Activated CD8-positive, alpha-beta memory T cell treated with anti-CD3 and anti-CD28 coated beads for 36 hours (primary cell): ENCODE measurements at regions not wholly inside any gene's neighbourhood (a gene's known extent, or its start where the extent isn't known, plus 50 kb on each side); places are given as distances from the start of the nearest gene placed in this dataset.

Source experiments
- CTCF ChIA-PET: fragments of 350-600 bp; sonication (Branson Sonifier 250); formaldehyde crosslinking; loops from one replicate; lab custom pipeline; 2021; ENCODE audit warnings: antibody characterized with exemption; lab: Charles Lee
- POLR2A ChIA-PET: fragments of 350-600 bp; sonication (Branson Sonifier 250); formaldehyde crosslinking; loops from one replicate; lab custom pipeline; 2021; ENCODE audit warnings: antibody characterized with exemption; lab: Charles Lee

- CTCF ChIA-PET: no interaction called here
These were observed 356.5 kb downstream of the CBLL2 start for GRCh38 chrX:22629105-22629725.

DNA sequence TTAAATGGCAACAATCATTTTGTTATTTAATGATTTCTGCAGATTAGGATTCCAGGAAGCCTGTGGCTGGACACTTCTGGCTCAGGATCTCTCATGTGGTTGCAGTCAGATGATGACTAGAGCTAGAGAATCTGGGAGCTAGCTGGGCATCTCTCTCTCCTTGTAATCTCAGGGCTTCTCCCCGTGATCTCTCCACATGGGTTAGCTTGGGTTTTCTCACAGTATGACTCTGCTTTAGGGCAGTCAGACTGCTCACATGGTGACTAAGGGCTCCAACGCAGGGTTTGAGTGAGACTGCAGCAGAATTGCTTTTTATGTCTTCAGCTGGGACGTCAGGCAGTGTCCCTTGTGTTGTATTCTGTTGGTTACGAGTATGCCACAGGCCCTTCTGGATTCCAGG lies 361.4 kb downstream of the CBLL2 start:
- POLR2A ChIA-PET: no interaction called here
- CTCF ChIA-PET: no interaction called here

More at GRCh38 chrX:22629105-22629725, 356.5 kb downstream of the CBLL2 start:
- POLR2A ChIA-PET: no interaction called here

GRCh38 chrX:22634751-22635150 lies 362.0 kb downstream of the CBLL2 start:
- ChIA-PET CTCF (no interaction called here), POLR2A (no interaction called here)

GRCh38 chrX:22648281-22648680 lies 351.5 kb upstream of the DDX53 start:
- CTCF ChIA-PET: no interaction called here

DNA sequence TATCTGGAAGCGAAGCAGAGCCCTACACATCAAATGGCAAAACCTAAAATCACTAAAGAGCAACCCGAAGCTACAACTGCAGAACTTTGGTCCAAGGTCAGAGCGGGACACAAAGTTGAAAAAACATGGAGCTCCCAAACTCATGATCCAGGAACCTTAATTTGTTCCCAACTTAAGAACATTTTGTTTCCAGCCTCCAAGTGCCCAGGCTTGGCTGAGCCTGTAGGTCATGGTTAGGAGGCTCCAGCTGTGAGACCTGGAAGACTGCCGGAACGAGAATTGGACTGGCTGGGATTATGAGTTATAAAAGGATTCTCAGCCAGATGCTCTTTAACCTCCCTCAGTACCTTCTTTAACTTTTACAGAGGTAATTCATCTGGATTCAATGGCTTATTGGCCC lies 349.1 kb upstream of the DDX53 start:
- ChIA-PET POLR2A (no interaction called here), CTCF (no interaction called here)

More at GRCh38 chrX:22648281-22648680, 351.5 kb upstream of the DDX53 start:
- POLR2A ChIA-PET: no interaction called here

GRCh38 chrX:22652596-22652995 lies 347.2 kb upstream of the DDX53 start:
- CTCF ChIA-PET: no interaction called here
- POLR2A ChIA-PET: no interaction called here

DNA sequence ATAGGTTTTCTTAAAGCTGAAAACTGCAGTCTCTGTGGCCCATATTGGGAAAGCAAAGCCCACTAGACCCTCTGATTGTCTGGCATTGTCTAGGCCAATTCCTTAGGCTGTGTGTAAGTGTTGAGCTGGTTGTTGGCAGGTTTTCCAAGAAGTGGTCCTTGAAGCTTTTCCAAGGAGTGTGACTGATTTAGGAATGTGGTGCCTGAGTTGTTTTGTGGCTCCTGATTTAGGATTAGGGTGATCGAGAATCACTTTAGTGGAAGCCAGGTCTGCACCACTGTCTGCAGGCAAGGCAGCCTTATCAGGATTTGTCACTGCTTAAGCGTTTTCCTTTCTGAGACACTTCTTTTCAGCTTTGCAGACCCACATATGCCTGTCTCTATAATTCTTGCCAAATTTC lies 339.0 kb upstream of the DDX53 start:
- CTCF ChIA-PET: no interaction called here
- POLR2A ChIA-PET: no interaction called here

DNA sequence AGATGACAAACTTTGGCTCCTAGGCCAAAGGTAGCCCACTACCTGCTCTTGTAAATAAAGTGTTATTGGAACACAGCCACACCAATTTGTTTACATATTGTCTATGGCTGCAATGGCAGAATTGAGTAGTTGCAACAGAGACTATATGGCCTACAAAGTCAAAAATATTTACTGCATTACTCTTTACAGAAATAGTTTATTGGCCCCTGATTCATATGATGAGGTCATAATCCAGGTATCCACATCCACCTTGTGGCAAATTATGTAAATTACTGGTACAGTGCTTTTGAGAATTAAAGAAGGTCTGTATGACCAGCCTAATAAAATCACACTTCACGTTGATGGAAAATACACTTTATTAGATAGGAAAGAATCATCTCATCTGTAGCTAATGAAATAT lies 337.0 kb upstream of the DDX53 start:
- ChIA-PET CTCF (no interaction called here), POLR2A (no interaction called here)

DNA sequence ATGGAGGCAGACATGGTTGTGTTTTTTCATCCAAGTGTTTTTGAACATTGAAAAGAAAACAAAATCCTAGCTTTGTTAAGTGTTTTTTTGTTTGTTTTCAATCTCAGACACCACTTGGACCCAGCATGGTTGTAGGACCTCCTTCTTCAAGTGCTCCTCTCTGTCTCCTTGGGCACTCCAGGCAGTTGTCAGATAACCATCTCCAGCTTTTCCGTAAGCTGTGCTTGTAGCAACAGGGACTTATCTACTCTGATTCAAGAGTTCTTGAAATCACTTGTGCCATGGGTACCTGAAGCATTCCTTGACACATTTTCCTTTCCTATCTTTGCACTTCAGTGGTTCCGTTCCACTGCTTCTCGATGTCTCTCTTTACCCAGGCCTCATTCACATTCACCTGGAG lies 334.9 kb upstream of the DDX53 start:
- POLR2A ChIA-PET: no interaction called here

GRCh38 chrX:22665818-22666217 lies 333.9 kb upstream of the DDX53 start:
- POLR2A ChIA-PET: no interaction called here
- CTCF ChIA-PET: no interaction called here

More for the DNA sequence above, 334.9 kb upstream of the DDX53 start:
- CTCF ChIA-PET: no interaction called here

GRCh38 chrX:22666441-22666840 lies 333.3 kb upstream of the DDX53 start:
- ChIA-PET CTCF (no interaction called here), POLR2A (no interaction called here)

DNA sequence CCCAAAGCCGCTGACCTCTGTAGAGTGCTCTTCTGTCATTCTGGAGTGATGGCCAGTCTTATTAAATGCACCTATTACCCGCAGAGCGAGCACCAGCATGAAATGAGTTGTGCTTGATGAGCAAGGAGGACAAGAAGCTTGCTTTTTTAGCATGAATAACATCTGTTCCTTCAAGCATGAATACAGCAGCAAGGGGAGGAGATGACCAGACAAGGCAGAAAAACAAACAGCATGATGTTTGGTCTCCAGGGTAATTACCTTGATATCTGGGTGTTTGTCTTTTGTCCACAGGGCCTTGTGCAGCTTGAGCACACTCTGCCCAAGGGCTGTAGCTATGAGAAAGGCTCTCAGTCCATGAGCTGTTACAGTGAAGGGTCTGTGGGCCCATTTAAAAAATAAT lies 324.8 kb upstream of the DDX53 start:
- ChIA-PET CTCF (no interaction called here), POLR2A (no interaction called here)

DNA sequence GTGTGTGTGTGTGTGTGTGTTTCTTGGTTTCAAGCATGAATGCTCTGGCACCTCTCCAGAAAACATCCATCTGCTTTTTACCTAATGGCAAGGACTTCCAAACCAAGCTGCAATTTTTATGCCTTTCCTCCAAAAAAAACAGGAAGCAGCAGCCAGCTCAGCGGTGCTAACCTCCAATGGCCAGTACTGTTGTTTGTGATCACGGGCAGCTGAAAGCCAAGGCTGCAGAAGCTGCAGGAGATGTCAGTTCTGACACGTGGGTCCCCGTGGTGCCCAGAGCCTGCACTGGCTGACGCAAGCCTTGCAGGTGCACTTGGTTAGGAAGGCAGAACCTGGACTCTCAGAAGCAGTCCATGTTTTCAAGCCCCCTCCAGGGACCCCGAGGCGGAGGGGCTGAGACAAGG lies 313.6 kb upstream of the DDX53 start:
- CTCF ChIA-PET: no interaction called here
- POLR2A ChIA-PET: no interaction called here

DNA sequence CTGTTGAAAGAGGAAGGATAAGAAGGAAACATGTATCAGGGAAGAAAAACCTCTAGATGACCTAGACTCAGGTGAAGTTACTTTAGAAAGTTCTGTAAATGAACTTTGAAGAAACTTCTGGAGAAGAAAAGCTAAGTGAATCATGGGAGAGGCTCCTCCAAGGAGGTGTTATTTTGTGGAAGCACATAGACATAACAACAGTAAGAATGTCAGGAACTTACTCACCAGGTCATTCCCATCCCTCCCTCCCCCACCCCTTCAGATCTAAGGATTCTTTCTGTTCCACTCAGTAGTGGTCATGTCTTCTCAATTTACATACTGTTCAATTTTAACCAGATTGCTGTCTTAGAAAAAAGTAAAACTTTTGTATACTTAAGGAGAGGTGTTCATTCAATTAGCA lies 310.5 kb upstream of the DDX53 start:
- CTCF ChIA-PET: no interaction called here
- POLR2A ChIA-PET: no interaction called here

DNA sequence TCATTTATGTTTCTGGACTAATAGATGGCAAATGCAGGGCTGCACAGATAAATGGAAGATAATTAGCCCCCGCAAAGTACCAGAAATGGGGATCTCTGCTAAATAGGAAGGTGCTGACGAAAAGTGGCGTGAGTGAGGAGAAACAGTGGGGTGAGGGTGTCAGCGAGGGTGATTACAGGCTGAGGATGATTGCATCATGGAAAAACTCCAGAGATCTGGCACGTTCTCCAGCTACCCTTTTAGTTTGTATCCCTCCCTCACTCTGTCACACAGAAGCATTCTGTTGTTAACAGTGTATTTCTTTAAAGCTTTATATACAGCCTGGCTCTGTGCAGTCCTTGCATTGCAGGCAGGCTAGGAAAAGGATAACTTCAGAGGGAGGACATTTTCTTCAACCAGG lies 309.6 kb upstream of the DDX53 start:
- POLR2A ChIA-PET: no interaction called here

GRCh38 chrX:22691966-22692565 lies 307.7 kb upstream of the DDX53 start:
- ChIA-PET POLR2A (no interaction called here), CTCF (no interaction called here)

More for the DNA sequence above, 309.6 kb upstream of the DDX53 start:
- CTCF ChIA-PET: no interaction called here

- ChIA-PET CTCF (no interaction called here), POLR2A (no interaction called here)
These were observed 301.6 kb upstream of the DDX53 start for GRCh38 chrX:22698151-22698550.

GRCh38 chrX:22699581-22700091 lies 300.1 kb upstream of the DDX53 start:
- CTCF ChIA-PET: no interaction called here
- POLR2A ChIA-PET: no interaction called here

- POLR2A ChIA-PET: no interaction called here
- CTCF ChIA-PET: no interaction called here
These were observed 286.8 kb upstream of the DDX53 start for GRCh38 chrX:22712942-22713341.

- ChIA-PET POLR2A (no interaction called here), CTCF (no interaction called here)
These were observed 269.2 kb upstream of the DDX53 start for GRCh38 chrX:22730542-22730941.

DNA sequence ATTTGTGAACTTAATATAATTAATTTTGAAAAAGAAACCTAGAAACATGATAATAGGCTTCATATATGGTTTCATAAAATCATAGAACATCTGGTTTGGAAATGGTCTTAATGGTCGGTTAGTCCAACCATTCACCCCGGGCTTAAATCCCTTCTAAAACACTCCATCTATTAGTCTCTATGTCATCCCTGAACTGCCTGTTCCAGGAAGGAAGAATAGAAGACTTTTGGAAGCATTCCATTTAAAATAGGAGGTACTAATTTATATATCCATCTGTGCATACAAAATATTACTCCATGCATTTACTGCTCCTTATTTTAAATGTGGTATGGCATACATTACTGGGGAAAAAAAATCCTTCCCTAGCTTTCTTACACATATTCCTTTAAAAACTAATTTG lies 262.2 kb upstream of the DDX53 start:
- CTCF ChIA-PET: no interaction called here

More for the DNA sequence above, 262.2 kb upstream of the DDX53 start:
- POLR2A ChIA-PET: no interaction called here
